GM12878 (cell line): ENCODE measurements at regions not wholly inside any gene's neighbourhood (a gene's known extent, or its start where the extent isn't known, plus 50 kb on each side); places are given as distances from the start of the nearest gene placed in this dataset.

Source experiments
- ATAC-seq: fragments of 200-7000 bp; cut with Tn5 transposase; 3 replicates; pipeline ENCODE4 v1.9.1; 2020; ENCODE audit warnings: mild to moderate bottlenecking, moderate library complexity
- BruUV-seq: library from RNA; stranded (reverse); fragments of 400-500 nt; replicated peaks from 2 replicates; lab custom pipeline; 2021; lab: Mats Ljungman, UMichigan
- CTCF ChIA-PET: fragments of 300-600 bp; sonication (Branson Sonifier 250); formaldehyde crosslinking; extraction: SDS; loops from one replicate; lab custom pipeline; 2021; ENCODE audit warnings: inconsistent platforms; lab: Yijun Ruan, JAX
- POLR2A ChIA-PET: fragments of 350-600 bp; formaldehyde crosslinking; extraction: SDS; loops from one replicate; lab custom pipeline; 2021; ENCODE audit warnings: inconsistent platforms; lab: Charles Lee
- RAD21 ChIA-PET: fragments of 300-600 bp; sonication (Branson Sonifier 250); formaldehyde crosslinking; loops from one replicate; lab custom pipeline; 2023; ENCODE audit warnings: antibody characterized with exemption; ENCODE audit not compliant: unreplicated experiment; lab: Charles Lee
- SMC1A ChIA-PET: fragments of 300-600 bp; sonication (Branson Sonifier 250); formaldehyde crosslinking; loops from one replicate; lab custom pipeline; 2023; ENCODE audit not compliant: unreplicated experiment, uncharacterized antibody; lab: Charles Lee
- DNase-seq: peaks from one replicate; pipeline ENCODE4 v3.0.0-alpha.2; 2011; ENCODE audit warnings: low read depth, low spot score
- FAIRE-seq: peaks from 3 replicates; lab custom pipeline; 2011; peaks lifted over from hg19 to GRCh38; lab: Jason Lieb, UNC
- H2AFZ ChIP-seq: 2 replicates; pipeline ENCODE4 v1.6.0; 2011; ENCODE audit warnings: low read depth, low read length, control low read depth; ENCODE audit not compliant: control insufficient read depth
- H3K27ac ChIP-seq: 2 replicates; pipeline ENCODE4 v1.5.1; 2011; ENCODE audit warnings: control low read depth; ENCODE audit not compliant: control insufficient read depth, insufficient read depth
- H3K27me3 ChIP-seq, 2 experiments: replicated peaks in 1 of 2; 2 replicates each; pipeline versions ENCODE4 v1.6.0 to v1.6.1; 2011; ENCODE audit warnings: low read length in 1 of 2; ENCODE audit not compliant: control insufficient read depth in 2 of 2, insufficient read depth in 2 of 2
- H3K36me3 ChIP-seq, 2 experiments: 2 replicates each; pipeline ENCODE4 v1.5.1; 2011; ENCODE audit warnings: low read length in 1 of 2; ENCODE audit not compliant: control insufficient read depth in 2 of 2, insufficient read depth in 2 of 2
- H3K4me1 ChIP-seq: 2 replicates; pipeline ENCODE4 v1.6.1; 2011; ENCODE audit warnings: mild to moderate bottlenecking, low read length, moderate library complexity, mixed read lengths; ENCODE audit not compliant: control insufficient read depth, insufficient read depth
- H3K4me2 ChIP-seq: 2 replicates; pipeline ENCODE4 v1.6.0; 2011; ENCODE audit warnings: control low read depth; ENCODE audit not compliant: control insufficient read depth, insufficient read depth
- H3K4me3 ChIP-seq: fragments of 200-600 bp; sonication (generic); 2 replicates; pipeline ENCODE4 v1.5.1; 2016
- H3K79me2 ChIP-seq: 2 replicates; pipeline ENCODE4 v1.6.0; 2011; ENCODE audit warnings: low read length; ENCODE audit not compliant: control insufficient read depth, insufficient read depth
- H3K9ac ChIP-seq: 2 replicates; pipeline ENCODE4 v1.8.0; 2011; ENCODE audit warnings: low read length, control low read depth, mixed read lengths; ENCODE audit not compliant: control insufficient read depth, insufficient read depth
- H3K9me3 ChIP-seq: replicated peaks from 3 replicates; pipeline ENCODE4 v1.5.1; 2011; ENCODE audit warnings: mild to moderate bottlenecking, low read length; ENCODE audit not compliant: control insufficient read depth, insufficient read depth
- H4K20me1 ChIP-seq: 2 replicates; pipeline ENCODE4 v1.6.0; 2011; ENCODE audit not compliant: control insufficient read depth, insufficient read depth
- ATF7 ChIP-seq: fragments of 450-650 bp; IDR thresholded peaks from 2 replicates; pipeline ENCODE4 v1.6.1; 2016; ENCODE audit warnings: low read depth, mild to moderate bottlenecking
- BACH1 ChIP-seq: fragments of 450-650 bp; IDR thresholded peaks from 2 replicates; pipeline ENCODE4 v1.6.1; 2017; ENCODE audit warnings: mild to moderate bottlenecking, borderline replicate concordance
- CBX3 ChIP-seq: fragments of 200-600 bp; sonication (generic); IDR thresholded peaks from 2 replicates; pipeline ENCODE4 v1.6.1; 2016; ENCODE audit warnings: low read depth, borderline replicate concordance
- HDGF ChIP-seq: fragments of 450-650 bp; IDR thresholded peaks from 2 replicates; pipeline ENCODE4 v1.6.1; 2016; ENCODE audit warnings: antibody characterized with exemption
- KLF5 ChIP-seq: fragments of 450-650 bp; IDR thresholded peaks from 2 replicates; pipeline ENCODE4 v1.6.1; 2014; ENCODE audit warnings: mild to moderate bottlenecking; ENCODE audit not compliant: partially characterized antibody
- MTA2 ChIP-seq: fragments of 450-650 bp; IDR thresholded peaks from 2 replicates; pipeline ENCODE4 v1.6.1; 2016; ENCODE audit warnings: low read depth, mild to moderate bottlenecking, moderate library complexity
- PAX5 ChIP-seq: IDR thresholded peaks from 2 replicates; pipeline ENCODE4 v1.6.1; 2011; ENCODE audit warnings: low read depth, low read length, borderline replicate concordance
- PAX8 ChIP-seq: fragments of 450-650 bp; IDR thresholded peaks from 2 replicates; pipeline ENCODE4 v1.6.1; 2017; ENCODE audit warnings: mild to moderate bottlenecking, moderate library complexity
- PML ChIP-seq: IDR thresholded peaks from 2 replicates; pipeline ENCODE4 v1.6.1; 2012; ENCODE audit warnings: low read length, inconsistent platforms
- POLR2AphosphoS5 ChIP-seq: IDR thresholded peaks from 2 replicates; pipeline ENCODE4 v1.6.1; 2011; ENCODE audit warnings: mild to moderate bottlenecking, low read length, inconsistent platforms
- RELA ChIP-seq: fragments of 450-650 bp; IDR thresholded peaks from 2 replicates; pipeline ENCODE4 v1.8.0; 2014; ENCODE audit warnings: borderline replicate concordance; ENCODE audit not compliant: partially characterized antibody
- SREBF1 ChIP-seq: IDR thresholded peaks from 2 replicates; pipeline ENCODE4 v1.6.1; 2012; ENCODE audit warnings: mild to moderate bottlenecking, low read length
- STAT3 ChIP-seq: IDR thresholded peaks from 2 replicates; pipeline ENCODE4 v1.6.1; 2011; ENCODE audit warnings: low read depth, low read length, improper control_type of control experiment
- TARDBP ChIP-seq: IDR thresholded peaks from 2 replicates; pipeline ENCODE4 v1.6.1; 2016; ENCODE audit warnings: borderline replicate concordance
- ZNF207 ChIP-seq: fragments of 450-650 bp; IDR thresholded peaks from 2 replicates; pipeline ENCODE4 v1.6.1; 2014; ENCODE audit warnings: antibody characterized with exemption, mild to moderate bottlenecking, borderline replicate concordance
- ZNF217 ChIP-seq: fragments of 450-650 bp; IDR thresholded peaks from 2 replicates; pipeline ENCODE4 v1.6.1; 2017; ENCODE audit warnings: antibody characterized with exemption, mild to moderate bottlenecking
- ZZZ3 ChIP-seq: IDR thresholded peaks from 2 replicates; pipeline ENCODE4 v1.6.1; 2011; ENCODE audit warnings: low read depth; ENCODE audit not compliant: control insufficient read depth, insufficient read length
- WGBS: methylation state at CpG from one replicate; pipeline ENCODE4 v1.1.6; 2016; ENCODE audit warnings: low lambda C conversion rate; ENCODE audit not compliant: insufficient replicate concordance, insufficient coverage; ENCODE audit errors: missing lambda C conversion rate; 5-methylcytosine and 5-hydroxymethylcytosine counted together
- in situ Hi-C: fragments of 300-500 bp; cut with MboI; formaldehyde crosslinking; loops from 9 replicates; pipeline ENCODE4 v1.14.3; 2018; ENCODE audit warnings: mixed read lengths
- intact Hi-C: fragments of 100-400 bp; cut with micrococcal nuclease; formaldehyde crosslinking; loops from one replicate; pipeline ENCODE4 v1.14.2; 2022; ENCODE audit not compliant: unreplicated experiment
- TF ChIP-seq, protein P1 (sequence below): IDR thresholded peaks from 2 replicates; pipeline ENCODE4 v1.6.1; 2012; ENCODE audit warnings: low read depth, low read length, improper control_type of control experiment

GRCh38 chr4:102141842-102142241 lies 203.4 kb downstream of the SLC39A8 start:
- Histone ChIP-seq H2AFZ (no peak overlapping the region), H4K20me1 (no peaks in the 10 kb centered on the region), H3K4me2 (no peak overlapping the region), H3K36me3 (no peaks in the 10 kb centered on the region), H3K4me1 (no peaks in the 10 kb centered on the region), H3K79me2 (no peaks in the 10 kb centered on the region), H3K27me3 (no peaks in the 10 kb centered on the region), H3K9ac (no peak overlapping the region), H3K4me3 (no peak overlapping the region), H3K9me3 (no peaks in the 10 kb centered on the region), H3K27ac (no peak overlapping the region)
- in situ Hi-C loops (no loop called here), intact Hi-C loops (no loop called here)
- ChIA-PET POLR2A (no interaction called here), SMC1A (no interaction called here), RAD21 (no interaction called here), CTCF (interaction anchor here (0.8 kb wide), 1 partner anchor 10 kb away, joined by 3 read pairs; no protein-coding TSS in a partner anchor)
- no peak for FAIRE-seq
- no peak for DNase-seq
- ATAC-seq, result no peak
- WGBS, result 71% methylated on average over 1 of the region's 1 CpG
- BruUV-seq, result no TSS peak
- TF ChIP-seq MTA2, result no peak
- no peak for TF ChIP-seq RELA
- no peak for TF ChIP-seq SREBF1
- TF ChIP-seq, protein P1, sequence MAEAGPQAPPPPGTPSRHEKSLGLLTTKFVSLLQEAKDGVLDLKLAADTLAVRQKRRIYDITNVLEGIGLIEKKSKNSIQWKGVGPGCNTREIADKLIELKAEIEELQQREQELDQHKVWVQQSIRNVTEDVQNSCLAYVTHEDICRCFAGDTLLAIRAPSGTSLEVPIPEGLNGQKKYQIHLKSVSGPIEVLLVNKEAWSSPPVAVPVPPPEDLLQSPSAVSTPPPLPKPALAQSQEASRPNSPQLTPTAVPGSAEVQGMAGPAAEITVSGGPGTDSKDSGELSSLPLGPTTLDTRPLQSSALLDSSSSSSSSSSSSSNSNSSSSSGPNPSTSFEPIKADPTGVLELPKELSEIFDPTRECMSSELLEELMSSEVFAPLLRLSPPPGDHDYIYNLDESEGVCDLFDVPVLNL, result no peak
- TF ChIP-seq POLR2AphosphoS5, result no peak
- no peak for TF ChIP-seq PML
- no peak for TF ChIP-seq STAT3
- TF ChIP-seq ATF7, result no peak
- TF ChIP-seq KLF5, result no peak
- no peak for TF ChIP-seq ZNF207
- TF ChIP-seq PAX8, result no peak
- TF ChIP-seq HDGF, result no peak
- no peak for TF ChIP-seq BACH1
- TF ChIP-seq TARDBP, result no peak
- no peak for TF ChIP-seq ZZZ3
- TF ChIP-seq ZNF217, result no peak
- TF ChIP-seq CBX3, result no peak
- no peak for TF ChIP-seq PAX5
